ENCODE measurements at regions not wholly inside any gene's neighbourhood (a gene's known extent, or its start where the extent isn't known, plus 50 kb on each side); places are given as distances from the start of the nearest gene placed in this dataset.
A peak's percentile ranks its signal among the peaks of the same experiment; 100 is the strongest.

- DNase-seq, result peak in 1 of 2 experiments; percentile 2
Measured at GRCh38 chr12:5200278-5201087, 156.8 kb downstream of the KCNA5 start.

- DNase-seq, result no peak
Measured at GRCh38 chr12:5201554-5202218, 158.0 kb downstream of the KCNA5 start.

GRCh38 chr12:5203274-5203673 lies 159.6 kb downstream of the KCNA5 start:
- no peak for DNase-seq

GRCh38 chr12:5203720-5204119 lies 160.0 kb downstream of the KCNA5 start:
- no peak for DNase-seq

GRCh38 chr12:5204271-5204670 lies 160.6 kb downstream of the KCNA5 start:
- DNase-seq, result no peak

- DNase-seq, result no peak
Measured at GRCh38 chr12:5204831-5205230, 161.2 kb downstream of the KCNA5 start.

- DNase-seq, result no peak
Measured at GRCh38 chr12:5206401-5207175, 162.9 kb downstream of the KCNA5 start.

GRCh38 chr12:5210179-5210922 lies 166.7 kb downstream of the KCNA5 start:
- no peak for DNase-seq

- no peak for DNase-seq
Measured at GRCh38 chr12:5210923-5211290, 167.2 kb downstream of the KCNA5 start.

GRCh38 chr12:5213336-5213735 lies 169.7 kb downstream of the KCNA5 start:
- no peak for DNase-seq

GRCh38 chr12:5213990-5214389 lies 170.3 kb downstream of the KCNA5 start:
- DNase-seq, result no peak

- no peak for DNase-seq
Measured at GRCh38 chr12:5217936-5218335, 174.3 kb downstream of the KCNA5 start.

GRCh38 chr12:5220099-5220498 lies 176.4 kb downstream of the KCNA5 start:
- no peak for DNase-seq

- DNase-seq, result no peak
Measured at GRCh38 chr12:5220835-5221234, 177.2 kb downstream of the KCNA5 start.

- no peak for DNase-seq
Measured at GRCh38 chr12:5222011-5222461, 178.4 kb downstream of the KCNA5 start.

- no peak for DNase-seq
Measured at GRCh38 chr12:5222729-5223128, 179.1 kb downstream of the KCNA5 start.

- no peak for DNase-seq
Measured at GRCh38 chr12:5223881-5224280, 180.2 kb downstream of the KCNA5 start.

- no peak for DNase-seq
Measured at GRCh38 chr12:5226581-5226980, 182.9 kb downstream of the KCNA5 start.

- no peak for DNase-seq
Measured at GRCh38 chr12:5227708-5228373, 184.2 kb downstream of the KCNA5 start.

- no peak for DNase-seq
Measured at GRCh38 chr12:5230156-5230555, 186.5 kb downstream of the KCNA5 start.

GRCh38 chr12:5230861-5231260 lies 187.2 kb downstream of the KCNA5 start:
- DNase-seq, result no peak

- DNase-seq, result no peak
Measured at GRCh38 chr12:5232291-5232690, 188.6 kb downstream of the KCNA5 start.
